MCF 10A (cell line): ENCODE measurements at regions not wholly inside any gene's neighbourhood (a gene's known extent, or its start where the extent isn't known, plus 50 kb on each side); places are given as distances from the start of the nearest gene placed in this dataset.
"Not testable (repeated sequence)": the region's sequence is repeated elsewhere in the genome, so short reads cannot be mapped to it uniquely, and the experiment has no call there.

Experiments used
- BruUV-seq: library from RNA; stranded (reverse); fragments of 400-500 nt; replicated peaks from 2 replicates; lab custom pipeline; 2021; lab: Mats Ljungman, UMichigan
- CTCF ChIA-PET: fragments of 300-600 bp; sonication (Branson Sonifier 250); formaldehyde crosslinking; extraction: SDS; loops from one replicate; lab custom pipeline; 2021; ENCODE audit warnings: antibody characterized with exemption, inconsistent platforms; lab: Yijun Ruan, JAX
- POLR2A ChIA-PET: fragments of 300-600, 350-650 bp; sonication (Branson Sonifier 250); formaldehyde crosslinking; extraction: SDS; loops from one replicate; lab custom pipeline; 2020; ENCODE audit warnings: antibody characterized with exemption, inconsistent platforms; lab: Yijun Ruan, JAX
- DNase-seq: peaks from one replicate; pipeline ENCODE4 v3.0.0-alpha.2; 2018; ENCODE audit not compliant: unreplicated experiment
- H3K27ac Mint-ChIP-seq: one replicate; pipeline ENCODE4 v1.8.0; 2022; ENCODE audit warnings: mild to moderate bottlenecking, low read depth, mixed read lengths; ENCODE audit not compliant: unreplicated experiment
- H3K27me3 Mint-ChIP-seq: one replicate; pipeline ENCODE4 v1.8.0; 2022; ENCODE audit warnings: mixed read lengths; ENCODE audit not compliant: insufficient read depth, unreplicated experiment
- H3K36me3 Mint-ChIP-seq: one replicate; pipeline ENCODE4 v1.8.0; 2022; ENCODE audit warnings: mild to moderate bottlenecking, moderate library complexity, mixed read lengths; ENCODE audit not compliant: insufficient read depth, unreplicated experiment
- H3K4me1 Mint-ChIP-seq: one replicate; pipeline ENCODE4 v1.8.0; 2022; ENCODE audit warnings: mixed read lengths; ENCODE audit not compliant: insufficient read depth, unreplicated experiment
- H3K4me3 Mint-ChIP-seq: one replicate; pipeline ENCODE4 v1.8.0; 2022; ENCODE audit warnings: mild to moderate bottlenecking, moderate library complexity, mixed read lengths; ENCODE audit not compliant: unreplicated experiment
- H3K9me3 Mint-ChIP-seq: one replicate; pipeline ENCODE4 v1.8.0; 2022; ENCODE audit warnings: mixed read lengths; ENCODE audit not compliant: unreplicated experiment
- CTCF ChIP-seq: fragments of 200-600 bp; IDR thresholded peaks from one replicate; pipeline ENCODE4 v1.8.0; 2022; ENCODE audit warnings: antibody characterized with exemption, mild to moderate bottlenecking; ENCODE audit not compliant: unreplicated experiment
- intact Hi-C: fragments of 100-400 bp; cut with micrococcal nuclease; formaldehyde crosslinking; loops from 2 replicates; pipeline ENCODE4 v1.14.1; 2022

GRCh38 chr6:68167604-68168003 is 467.5 kb upstream of the ADGRB3 start:
- no peaks in the 10 kb centered on the region for H3K9me3 Mint-ChIP-seq
- H3K36me3 Mint-ChIP-seq = no peaks in the 10 kb centered on the region
- CTCF ChIA-PET = interaction anchor here (0.8 kb wide), 1 partner anchor 14 kb away, joined by 3 read pairs; no protein-coding TSS in a partner anchor
- no peak for TF ChIP-seq CTCF
- peaks cover 14% of the 10 kb centered on the region for H3K4me1 Mint-ChIP-seq
- DNase-seq = no peak
- no peak overlapping the region for H3K27ac Mint-ChIP-seq
- no peaks in the 10 kb centered on the region for H3K27me3 Mint-ChIP-seq
- no TSS peak for BruUV-seq
- intact Hi-C loops = no loop called here
- POLR2A ChIA-PET = interaction anchor here (0.6 kb wide), 1 partner anchor 335 kb away, joined by 4 read pairs; no protein-coding TSS in a partner anchor
- no peak overlapping the region for H3K4me3 Mint-ChIP-seq

- BruUV-seq, H3K4me3 Mint-ChIP-seq, intact Hi-C loops, H3K36me3 Mint-ChIP-seq, H3K4me1 Mint-ChIP-seq, H3K27ac Mint-ChIP-seq, H3K9me3 Mint-ChIP-seq, POLR2A ChIA-PET, H3K27me3 Mint-ChIP-seq, CTCF ChIA-PET, DNase-seq: not testable (repeated sequence)
Observed at GRCh38 chr6:68160812-68161211, 474.3 kb upstream of the ADGRB3 start.

DNA sequence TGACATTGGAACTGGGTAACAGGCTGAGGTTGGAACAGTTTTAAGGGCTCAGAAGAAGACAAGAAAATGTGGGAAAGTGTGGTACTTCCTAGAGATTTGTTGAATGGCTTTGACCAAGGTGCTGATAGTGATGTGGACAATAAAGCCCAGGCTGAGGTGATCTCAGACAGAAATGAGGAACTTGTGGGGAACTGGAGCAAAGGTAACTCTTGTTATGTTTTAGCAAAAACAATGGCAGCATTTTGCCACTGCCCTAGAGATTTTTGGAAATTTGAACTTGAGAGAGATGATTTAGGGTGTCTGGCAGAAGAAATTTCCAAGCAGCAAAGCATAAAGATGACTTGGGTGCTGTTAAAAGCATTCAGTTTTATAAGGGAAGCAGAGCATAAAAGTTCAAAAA is 474.7 kb upstream of the ADGRB3 start:
- BruUV-seq = no TSS peak
- POLR2A ChIA-PET = no interaction called here
- H3K27ac Mint-ChIP-seq = no peak overlapping the region
- no peaks in the 10 kb centered on the region for H3K9me3 Mint-ChIP-seq
- no peak overlapping the region for H3K4me3 Mint-ChIP-seq
- H3K4me1 Mint-ChIP-seq = no peaks in the 10 kb centered on the region
- no peaks in the 10 kb centered on the region for H3K36me3 Mint-ChIP-seq
- no peak for TF ChIP-seq CTCF
- DNase-seq = no peak
- CTCF ChIA-PET = no interaction called here
- no peaks in the 10 kb centered on the region for H3K27me3 Mint-ChIP-seq
- intact Hi-C loops = no loop called here

DNA sequence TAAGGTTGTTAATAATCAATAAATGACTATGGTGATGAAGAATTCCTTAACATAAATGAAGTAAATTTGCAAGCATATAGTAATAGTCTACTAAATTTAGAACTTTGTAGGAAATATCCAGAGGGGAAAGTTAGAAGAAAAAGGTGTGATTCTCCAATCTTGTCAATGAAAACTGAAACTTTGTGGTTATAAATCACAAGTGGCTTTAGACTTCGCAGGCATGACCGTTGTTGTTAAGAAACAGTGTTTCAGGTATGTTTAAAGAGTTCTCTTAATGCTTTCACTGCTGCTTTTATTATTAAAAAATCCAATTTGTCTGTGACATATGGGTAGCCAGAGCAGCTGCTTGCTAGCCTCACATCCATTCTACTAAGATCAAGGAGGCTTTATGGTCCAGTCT is 475.6 kb upstream of the ADGRB3 start:
- Mint-ChIP-seq H3K27me3 (no peaks in the 10 kb centered on the region), H3K4me3 (no peak overlapping the region), H3K9me3 (no peaks in the 10 kb centered on the region), H3K27ac (no peak overlapping the region), H3K4me1 (no peaks in the 10 kb centered on the region), H3K36me3 (no peaks in the 10 kb centered on the region)
- no TSS peak for BruUV-seq
- ChIA-PET POLR2A (no interaction called here), CTCF (no interaction called here)
- no peak for DNase-seq
- intact Hi-C loops = no loop called here
- no peak for TF ChIP-seq CTCF

GRCh38 chr6:68158256-68158655 is 476.8 kb upstream of the ADGRB3 start:
- intact Hi-C loops = no loop called here
- H3K9me3 Mint-ChIP-seq = no peaks in the 10 kb centered on the region
- DNase-seq = no peak
- H3K27me3 Mint-ChIP-seq = no peaks in the 10 kb centered on the region
- CTCF ChIA-PET = no interaction called here
- TF ChIP-seq CTCF = no peak
- no peaks in the 10 kb centered on the region for H3K36me3 Mint-ChIP-seq
- no peak overlapping the region for H3K4me3 Mint-ChIP-seq
- no peaks in the 10 kb centered on the region for H3K4me1 Mint-ChIP-seq
- no peak overlapping the region for H3K27ac Mint-ChIP-seq
- BruUV-seq = no TSS peak
- POLR2A ChIA-PET = no interaction called here
